SK-N-SH treated with all-trans-retinoic acid at 6 μM for 48 hours (cell line): ENCODE measurements at regions not wholly inside any gene's neighbourhood (a gene's known extent, or its start where the extent isn't known, plus 50 kb on each side); places are given as distances from the start of the nearest gene placed in this dataset.

Experiments
- ATAC-seq: fragments of 200-7000 bp; cut with Tn5 transposase; 3 replicates; pipeline ENCODE4 v1.9.1; 2020; ENCODE audit warnings: mild to moderate bottlenecking, moderate library complexity
- ARNTL ChIP-seq: fragments of 450-650 bp; formaldehyde crosslinking; IDR thresholded peaks from 2 replicates; pipeline ENCODE4 v1.5.0; 2020; ENCODE audit warnings: low read depth, mild to moderate bottlenecking, moderate library complexity, borderline replicate concordance
- BACH2 ChIP-seq: fragments of 250-450 bp; sonication (Bioruptor Pico); IDR thresholded peaks from 2 replicates; pipeline ENCODE4 v1.9.0; 2021; ENCODE audit warnings: mild to moderate bottlenecking, borderline replicate concordance
- CSDC2 ChIP-seq: fragments of 250-450 bp; sonication (Bioruptor Pico); IDR thresholded peaks from 2 replicates; pipeline ENCODE4 v1.5.0; 2020; ENCODE audit warnings: mild to moderate bottlenecking, moderate library complexity
- ESRRG ChIP-seq: fragments of 250-450 bp; sonication (Bioruptor Pico); IDR thresholded peaks from 2 replicates; pipeline ENCODE4 v1.6.1; 2021; ENCODE audit warnings: mild to moderate bottlenecking
- GLIS3 ChIP-seq: fragments of 250-450 bp; sonication (Bioruptor Pico); IDR thresholded peaks from 2 replicates; pipeline ENCODE4 v1.5.0; 2020; ENCODE audit warnings: mild to moderate bottlenecking, moderate library complexity
- ISL1 ChIP-seq: fragments of 250-450 bp; sonication (Bioruptor Pico); IDR thresholded peaks from 2 replicates; pipeline ENCODE4 v2.1.2; 2022; ENCODE audit warnings: mild to moderate bottlenecking, moderate library complexity
- OSR1 ChIP-seq: fragments of 250-450 bp; sonication (Bioruptor Pico); IDR thresholded peaks from 2 replicates; pipeline ENCODE4 v1.8.0; 2022; ENCODE audit warnings: moderate library complexity, mild to moderate bottlenecking, inconsistent platforms
- PPARA ChIP-seq: fragments of 250-450 bp; sonication (Bioruptor Pico); IDR thresholded peaks from 2 replicates; pipeline ENCODE4 v1.5.0; 2020; ENCODE audit warnings: mild to moderate bottlenecking, borderline replicate concordance
- RARB ChIP-seq: fragments of 250-450 bp; sonication (Bioruptor Pico); IDR thresholded peaks from 2 replicates; pipeline ENCODE4 v1.8.0; 2021; ENCODE audit warnings: mild to moderate bottlenecking, moderate library complexity
- SNAI2 ChIP-seq: fragments of 250-450 bp; sonication (Bioruptor Pico); IDR thresholded peaks from 2 replicates; pipeline ENCODE4 v1.5.0; 2020; ENCODE audit warnings: mild to moderate bottlenecking, moderate library complexity
- TCF4 ChIP-seq: fragments of 250-450 bp; sonication (Bioruptor Pico); IDR thresholded peaks from 2 replicates; pipeline ENCODE4 v1.8.0; 2021; ENCODE audit warnings: mild to moderate bottlenecking, moderate library complexity, borderline replicate concordance
- TOX ChIP-seq: fragments of 250-450 bp; sonication (Bioruptor Pico); IDR thresholded peaks from 2 replicates; pipeline ENCODE4 v1.8.0; 2021; ENCODE audit warnings: mild to moderate bottlenecking, moderate library complexity, borderline replicate concordance
- ZC3H10 ChIP-seq: fragments of 250-450 bp; sonication (Bioruptor Pico); IDR thresholded peaks from 2 replicates; pipeline ENCODE4 v1.5.1; 2021; ENCODE audit warnings: mild to moderate bottlenecking, moderate library complexity
- ZFP30 ChIP-seq: fragments of 450-650 bp; formaldehyde crosslinking; IDR thresholded peaks from 2 replicates; pipeline ENCODE4 v1.5.0; 2022; ENCODE audit warnings: mild to moderate bottlenecking, moderate library complexity
- ZNF565 ChIP-seq: fragments of 450-650 bp; formaldehyde crosslinking; conservative IDR thresholded peaks from 2 replicates; pipeline ENCODE4 v1.5.0; 2020; ENCODE audit warnings: low read depth, mild to moderate bottlenecking, moderate library complexity
- ZNF70 ChIP-seq: fragments of 450-650 bp; formaldehyde crosslinking; IDR thresholded peaks from 2 replicates; pipeline ENCODE4 v1.5.0; 2020; ENCODE audit warnings: mild to moderate bottlenecking, moderate library complexity
- ZNF8 ChIP-seq: fragments of 450-650 bp; formaldehyde crosslinking; IDR thresholded peaks from 2 replicates; pipeline ENCODE4 v1.5.0; 2020; ENCODE audit warnings: mild to moderate bottlenecking, moderate library complexity
- TF ChIP-seq, protein P1 (sequence below): fragments of 250-450 bp; sonication (Bioruptor Pico); IDR thresholded peaks from 2 replicates; pipeline ENCODE4 v1.8.0; 2021; ENCODE audit warnings: low read depth, mild to moderate bottlenecking, moderate library complexity, borderline replicate concordance
- TF ChIP-seq, protein P2 (sequence below): fragments of 250-450 bp; sonication (Bioruptor Pico); IDR thresholded peaks from 2 replicates; pipeline ENCODE4 v1.5.0; 2020; ENCODE audit warnings: mild to moderate bottlenecking, moderate library complexity
- TF ChIP-seq, protein P3 (sequence below): fragments of 250-450 bp; sonication (Bioruptor Pico); IDR thresholded peaks from 2 replicates; pipeline ENCODE4 v1.5.1; 2020; ENCODE audit warnings: low read depth, mild to moderate bottlenecking, moderate library complexity
- TF ChIP-seq, protein P4 (sequence below): fragments of 250-450 bp; sonication (Bioruptor Pico); IDR thresholded peaks from 2 replicates; pipeline ENCODE4 v1.8.0; 2020; ENCODE audit warnings: mild to moderate bottlenecking, moderate library complexity, borderline replicate concordance
- TF ChIP-seq, protein P5 (sequence below): fragments of 250-450 bp; sonication (Bioruptor Pico); IDR thresholded peaks from 2 replicates; pipeline ENCODE4 v1.5.1; 2021; ENCODE audit warnings: mild to moderate bottlenecking, moderate library complexity

DNA sequence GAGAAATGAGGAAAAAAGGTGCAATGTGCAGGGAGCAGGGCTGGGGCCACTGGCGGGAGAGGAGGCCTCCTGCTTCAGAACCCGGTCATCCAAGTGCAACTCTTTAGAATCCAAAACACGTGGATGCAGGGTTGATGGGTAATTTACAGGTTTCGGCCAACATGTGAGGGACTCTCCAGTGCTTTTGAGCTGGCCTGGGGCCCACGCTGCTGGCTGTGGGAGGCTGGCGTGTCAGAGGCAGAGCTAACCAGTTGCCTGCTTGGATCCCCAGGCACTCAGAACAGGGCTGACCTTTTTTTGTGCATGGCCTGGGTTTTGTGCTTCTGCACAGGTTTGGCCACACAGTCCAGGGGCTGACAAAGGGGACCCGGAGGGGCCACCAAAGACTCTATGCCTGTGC is 61.6 kb downstream of the GADD45G start:
- no peak for TF ChIP-seq ZNF8
- no peak for TF ChIP-seq GLIS3 (CRISPR knock-in tag)
- no peak for TF ChIP-seq TOX (CRISPR knock-in tag)
- no peak for TF ChIP-seq ZNF70 (CRISPR knock-in tag)
- TF ChIP-seq ZC3H10 (CRISPR knock-in tag), result no peak
- no peak for TF ChIP-seq PPARA
- TF ChIP-seq, protein P1, sequence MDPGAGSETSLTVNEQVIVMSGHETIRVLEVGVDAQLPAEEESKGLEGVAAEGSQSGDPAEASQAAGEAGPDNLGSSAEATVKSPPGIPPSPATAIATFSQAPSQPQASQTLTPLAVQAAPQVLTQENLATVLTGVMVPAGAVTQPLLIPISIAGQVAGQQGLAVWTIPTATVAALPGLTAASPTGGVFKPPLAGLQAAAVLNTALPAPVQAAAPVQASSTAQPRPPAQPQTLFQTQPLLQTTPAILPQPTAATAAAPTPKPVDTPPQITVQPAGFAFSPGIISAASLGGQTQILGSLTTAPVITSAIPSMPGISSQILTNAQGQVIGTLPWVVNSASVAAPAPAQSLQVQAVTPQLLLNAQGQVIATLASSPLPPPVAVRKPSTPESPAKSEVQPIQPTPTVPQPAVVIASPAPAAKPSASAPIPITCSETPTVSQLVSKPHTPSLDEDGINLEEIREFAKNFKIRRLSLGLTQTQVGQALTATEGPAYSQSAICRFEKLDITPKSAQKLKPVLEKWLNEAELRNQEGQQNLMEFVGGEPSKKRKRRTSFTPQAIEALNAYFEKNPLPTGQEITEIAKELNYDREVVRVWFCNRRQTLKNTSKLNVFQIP, result no peak
- no peak for TF ChIP-seq CSDC2 (CRISPR knock-in tag)
- no peak for TF ChIP-seq ISL1
- TF ChIP-seq ZNF565 (CRISPR knock-in tag), result no peak
- no peak for ATAC-seq

DNA sequence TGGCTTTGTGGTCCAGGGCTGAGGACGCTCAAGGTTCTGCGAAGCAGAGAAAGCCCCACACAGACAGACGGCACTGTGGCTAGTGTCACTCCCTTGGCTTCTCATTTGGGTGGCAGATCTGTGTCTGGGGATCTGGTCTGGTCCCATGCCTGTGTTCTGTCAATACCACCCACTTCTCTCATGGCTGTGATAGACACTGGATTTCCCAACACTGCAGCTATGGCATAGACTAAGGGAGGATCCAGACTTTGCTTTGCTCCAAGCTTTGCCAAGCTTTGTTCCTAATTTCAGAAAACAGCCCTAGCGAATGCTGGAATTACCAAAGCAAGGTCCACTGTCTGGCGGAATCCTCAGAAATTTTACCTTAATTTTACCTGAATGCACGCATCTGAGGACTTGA is 62.1 kb downstream of the GADD45G start:
- ATAC-seq, result no peak

DNA sequence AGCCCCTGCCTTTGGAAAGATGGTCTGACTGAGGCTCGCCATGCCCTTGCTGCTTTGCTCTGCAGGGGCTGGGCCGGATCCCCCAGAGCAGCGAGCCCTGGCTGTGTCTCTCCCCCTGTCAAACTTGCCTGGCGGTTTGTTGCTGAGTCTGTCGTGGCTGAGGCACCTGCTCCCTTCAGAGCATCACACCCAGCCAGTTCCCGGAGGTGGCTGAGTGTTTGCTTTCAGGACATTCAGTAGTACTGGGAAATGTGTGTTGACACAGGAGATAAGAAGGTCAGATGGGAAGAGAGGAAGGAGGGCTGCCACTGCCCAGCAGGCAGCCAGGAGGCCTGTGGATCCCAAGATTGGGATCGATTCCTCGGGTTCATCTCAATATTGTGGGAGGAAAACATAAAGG is 62.9 kb downstream of the GADD45G start:
- TF ChIP-seq, protein P2, sequence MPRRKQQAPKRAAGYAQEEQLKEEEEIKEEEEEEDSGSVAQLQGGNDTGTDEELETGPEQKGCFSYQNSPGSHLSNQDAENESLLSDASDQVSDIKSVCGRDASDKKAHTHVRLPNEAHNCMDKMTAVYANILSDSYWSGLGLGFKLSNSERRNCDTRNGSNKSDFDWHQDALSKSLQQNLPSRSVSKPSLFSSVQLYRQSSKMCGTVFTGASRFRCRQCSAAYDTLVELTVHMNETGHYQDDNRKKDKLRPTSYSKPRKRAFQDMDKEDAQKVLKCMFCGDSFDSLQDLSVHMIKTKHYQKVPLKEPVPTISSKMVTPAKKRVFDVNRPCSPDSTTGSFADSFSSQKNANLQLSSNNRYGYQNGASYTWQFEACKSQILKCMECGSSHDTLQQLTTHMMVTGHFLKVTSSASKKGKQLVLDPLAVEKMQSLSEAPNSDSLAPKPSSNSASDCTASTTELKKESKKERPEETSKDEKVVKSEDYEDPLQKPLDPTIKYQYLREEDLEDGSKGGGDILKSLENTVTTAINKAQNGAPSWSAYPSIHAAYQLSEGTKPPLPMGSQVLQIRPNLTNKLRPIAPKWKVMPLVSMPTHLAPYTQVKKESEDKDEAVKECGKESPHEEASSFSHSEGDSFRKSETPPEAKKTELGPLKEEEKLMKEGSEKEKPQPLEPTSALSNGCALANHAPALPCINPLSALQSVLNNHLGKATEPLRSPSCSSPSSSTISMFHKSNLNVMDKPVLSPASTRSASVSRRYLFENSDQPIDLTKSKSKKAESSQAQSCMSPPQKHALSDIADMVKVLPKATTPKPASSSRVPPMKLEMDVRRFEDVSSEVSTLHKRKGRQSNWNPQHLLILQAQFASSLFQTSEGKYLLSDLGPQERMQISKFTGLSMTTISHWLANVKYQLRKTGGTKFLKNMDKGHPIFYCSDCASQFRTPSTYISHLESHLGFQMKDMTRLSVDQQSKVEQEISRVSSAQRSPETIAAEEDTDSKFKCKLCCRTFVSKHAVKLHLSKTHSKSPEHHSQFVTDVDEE (CRISPR knock-in tag), result no peak
- TF ChIP-seq TOX (CRISPR knock-in tag) (no peak), ZNF565 (CRISPR knock-in tag) (no peak), ZC3H10 (CRISPR knock-in tag) (no peak), TCF4 (CRISPR knock-in tag) (no peak), ARNTL (CRISPR knock-in tag) (no peak), ISL1 (no peak), RARB (CRISPR knock-in tag) (no peak), ZNF70 (CRISPR knock-in tag) (no peak), ZFP30 (no peak), ESRRG (CRISPR knock-in tag) (no peak), BACH2 (CRISPR knock-in tag) (no peak), ZNF8 (no peak), CSDC2 (CRISPR knock-in tag) (no peak), OSR1 (no peak), SNAI2 (CRISPR knock-in tag) (no peak)
- TF ChIP-seq, protein P3, sequence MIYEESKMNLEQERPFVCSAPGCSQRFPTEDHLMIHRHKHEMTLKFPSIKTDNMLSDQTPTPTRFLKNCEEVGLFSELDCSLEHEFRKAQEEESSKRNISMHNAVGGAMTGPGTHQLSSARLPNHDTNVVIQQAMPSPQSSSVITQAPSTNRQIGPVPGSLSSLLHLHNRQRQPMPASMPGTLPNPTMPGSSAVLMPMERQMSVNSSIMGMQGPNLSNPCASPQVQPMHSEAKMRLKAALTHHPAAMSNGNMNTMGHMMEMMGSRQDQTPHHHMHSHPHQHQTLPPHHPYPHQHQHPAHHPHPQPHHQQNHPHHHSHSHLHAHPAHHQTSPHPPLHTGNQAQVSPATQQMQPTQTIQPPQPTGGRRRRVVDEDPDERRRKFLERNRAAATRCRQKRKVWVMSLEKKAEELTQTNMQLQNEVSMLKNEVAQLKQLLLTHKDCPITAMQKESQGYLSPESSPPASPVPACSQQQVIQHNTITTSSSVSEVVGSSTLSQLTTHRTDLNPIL (CRISPR knock-in tag), result no peak
- TF ChIP-seq, protein P4, sequence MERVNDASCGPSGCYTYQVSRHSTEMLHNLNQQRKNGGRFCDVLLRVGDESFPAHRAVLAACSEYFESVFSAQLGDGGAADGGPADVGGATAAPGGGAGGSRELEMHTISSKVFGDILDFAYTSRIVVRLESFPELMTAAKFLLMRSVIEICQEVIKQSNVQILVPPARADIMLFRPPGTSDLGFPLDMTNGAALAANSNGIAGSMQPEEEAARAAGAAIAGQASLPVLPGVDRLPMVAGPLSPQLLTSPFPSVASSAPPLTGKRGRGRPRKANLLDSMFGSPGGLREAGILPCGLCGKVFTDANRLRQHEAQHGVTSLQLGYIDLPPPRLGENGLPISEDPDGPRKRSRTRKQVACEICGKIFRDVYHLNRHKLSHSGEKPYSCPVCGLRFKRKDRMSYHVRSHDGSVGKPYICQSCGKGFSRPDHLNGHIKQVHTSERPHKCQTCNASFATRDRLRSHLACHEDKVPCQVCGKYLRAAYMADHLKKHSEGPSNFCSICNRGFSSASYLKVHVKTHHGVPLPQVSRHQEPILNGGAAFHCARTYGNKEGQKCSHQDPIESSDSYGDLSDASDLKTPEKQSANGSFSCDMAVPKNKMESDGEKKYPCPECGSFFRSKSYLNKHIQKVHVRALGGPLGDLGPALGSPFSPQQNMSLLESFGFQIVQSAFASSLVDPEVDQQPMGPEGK (CRISPR knock-in tag), result no peak
- TF ChIP-seq, protein P5, sequence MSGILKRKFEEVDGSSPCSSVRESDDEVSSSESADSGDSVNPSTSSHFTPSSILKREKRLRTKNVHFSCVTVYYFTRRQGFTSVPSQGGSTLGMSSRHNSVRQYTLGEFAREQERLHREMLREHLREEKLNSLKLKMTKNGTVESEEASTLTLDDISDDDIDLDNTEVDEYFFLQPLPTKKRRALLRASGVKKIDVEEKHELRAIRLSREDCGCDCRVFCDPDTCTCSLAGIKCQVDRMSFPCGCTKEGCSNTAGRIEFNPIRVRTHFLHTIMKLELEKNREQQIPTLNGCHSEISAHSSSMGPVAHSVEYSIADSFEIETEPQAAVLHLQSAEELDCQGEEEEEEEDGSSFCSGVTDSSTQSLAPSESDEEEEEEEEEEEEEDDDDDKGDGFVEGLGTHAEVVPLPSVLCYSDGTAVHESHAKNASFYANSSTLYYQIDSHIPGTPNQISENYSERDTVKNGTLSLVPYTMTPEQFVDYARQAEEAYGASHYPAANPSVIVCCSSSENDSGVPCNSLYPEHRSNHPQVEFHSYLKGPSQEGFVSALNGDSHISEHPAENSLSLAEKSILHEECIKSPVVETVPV (CRISPR knock-in tag), result no peak
- TF ChIP-seq, all 23 proteins: peak for 0
- ATAC-seq, result no peak

More for the DNA sequence above, 62.1 kb downstream of the GADD45G start:
- TF ChIP-seq ZC3H10 (CRISPR knock-in tag), result no peak
- TF ChIP-seq ZNF565 (CRISPR knock-in tag), result no peak
- no peak for TF ChIP-seq TOX (CRISPR knock-in tag)
- TF ChIP-seq PPARA, result no peak
- no peak for TF ChIP-seq SNAI2 (CRISPR knock-in tag)
- no peak for TF ChIP-seq ZFP30
- TF ChIP-seq OSR1, result no peak
- TF ChIP-seq ARNTL (CRISPR knock-in tag), result no peak
- TF ChIP-seq, protein P4 (CRISPR knock-in tag), result no peak
- TF ChIP-seq, protein P3 (CRISPR knock-in tag), result no peak
- no peak for TF ChIP-seq GLIS3 (CRISPR knock-in tag)
- TF ChIP-seq, all 23 proteins: peak for 0
